ENCODE measurements at regions not wholly inside any gene's neighbourhood (a gene's known extent, or its start where the extent isn't known, plus 50 kb on each side); places are given as distances from the start of the nearest gene placed in this dataset.

DNA sequence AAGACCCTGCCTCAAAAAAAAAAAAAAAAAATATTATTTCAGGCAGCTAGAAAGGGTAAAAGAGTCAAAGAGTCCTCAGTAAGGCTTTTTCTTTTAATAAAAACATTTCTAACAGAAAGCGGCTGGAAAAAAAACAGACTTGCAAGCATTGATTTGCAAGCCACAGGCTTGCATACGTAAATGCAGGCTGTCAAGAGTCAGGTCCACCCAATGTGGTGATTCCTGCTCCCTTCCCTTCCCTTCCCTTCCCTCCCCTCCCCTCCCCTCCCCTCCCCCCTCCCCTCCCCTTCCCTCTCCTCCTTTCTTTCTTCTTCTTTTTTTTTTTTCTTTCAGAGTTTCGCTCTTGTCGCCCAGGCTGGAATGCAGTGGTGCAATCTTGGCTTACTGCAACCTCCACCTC, 74.4 kb upstream of the GULP1 start:
- TF ChIP-seq POLR2A (IDR thresholded peaks at IDR 0.05), result no peak
- TF ChIP-seq, protein P1, sequence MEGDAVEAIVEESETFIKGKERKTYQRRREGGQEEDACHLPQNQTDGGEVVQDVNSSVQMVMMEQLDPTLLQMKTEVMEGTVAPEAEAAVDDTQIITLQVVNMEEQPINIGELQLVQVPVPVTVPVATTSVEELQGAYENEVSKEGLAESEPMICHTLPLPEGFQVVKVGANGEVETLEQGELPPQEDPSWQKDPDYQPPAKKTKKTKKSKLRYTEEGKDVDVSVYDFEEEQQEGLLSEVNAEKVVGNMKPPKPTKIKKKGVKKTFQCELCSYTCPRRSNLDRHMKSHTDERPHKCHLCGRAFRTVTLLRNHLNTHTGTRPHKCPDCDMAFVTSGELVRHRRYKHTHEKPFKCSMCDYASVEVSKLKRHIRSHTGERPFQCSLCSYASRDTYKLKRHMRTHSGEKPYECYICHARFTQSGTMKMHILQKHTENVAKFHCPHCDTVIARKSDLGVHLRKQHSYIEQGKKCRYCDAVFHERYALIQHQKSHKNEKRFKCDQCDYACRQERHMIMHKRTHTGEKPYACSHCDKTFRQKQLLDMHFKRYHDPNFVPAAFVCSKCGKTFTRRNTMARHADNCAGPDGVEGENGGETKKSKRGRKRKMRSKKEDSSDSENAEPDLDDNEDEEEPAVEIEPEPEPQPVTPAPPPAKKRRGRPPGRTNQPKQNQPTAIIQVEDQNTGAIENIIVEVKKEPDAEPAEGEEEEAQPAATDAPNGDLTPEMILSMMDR (IDR thresholded peaks at IDR 0.05), result no peak

Measured in adrenal gland (tissue), 5 donors.